Adipocyte (in vitro differentiated cells): ENCODE measurements at regions not wholly inside any gene's neighbourhood (a gene's known extent, or its start where the extent isn't known, plus 50 kb on each side); places are given as distances from the start of the nearest gene placed in this dataset.

Experiments used
- DNase-seq: peaks from one replicate; pipeline ENCODE4 v3.0.0-alpha.2; 2015; ENCODE audit warnings: low read depth
- H3K27me3 ChIP-seq: replicated peaks from 2 replicates; pipeline ENCODE4 v1.7.0; 2013; ENCODE audit warnings: mild to moderate bottlenecking, low read length, moderate library complexity; ENCODE audit not compliant: control insufficient read depth, insufficient read depth
- H3K36me3 ChIP-seq: 2 replicates; pipeline ENCODE4 v1.7.0; 2013; ENCODE audit warnings: low read length, mild to moderate bottlenecking, moderate library complexity; ENCODE audit not compliant: control insufficient read depth, insufficient read depth, severe bottlenecking
- H3K4me1 ChIP-seq: 2 replicates; pipeline ENCODE4 v1.7.0; 2013; ENCODE audit warnings: mild to moderate bottlenecking, low read length, moderate library complexity; ENCODE audit not compliant: control insufficient read depth, insufficient read depth
- H3K4me3 ChIP-seq: 2 replicates; pipeline ENCODE4 v1.7.0; 2013; ENCODE audit warnings: mild to moderate bottlenecking, low read length, moderate library complexity
- H3K9ac ChIP-seq: 2 replicates; pipeline ENCODE4 v1.7.0; 2013; ENCODE audit warnings: mild to moderate bottlenecking, low read length, moderate library complexity
- H3K9me3 ChIP-seq: 2 replicates; pipeline ENCODE4 v1.7.0; 2013; ENCODE audit warnings: mild to moderate bottlenecking, low read length, moderate library complexity; ENCODE audit not compliant: control insufficient read depth

DNA sequence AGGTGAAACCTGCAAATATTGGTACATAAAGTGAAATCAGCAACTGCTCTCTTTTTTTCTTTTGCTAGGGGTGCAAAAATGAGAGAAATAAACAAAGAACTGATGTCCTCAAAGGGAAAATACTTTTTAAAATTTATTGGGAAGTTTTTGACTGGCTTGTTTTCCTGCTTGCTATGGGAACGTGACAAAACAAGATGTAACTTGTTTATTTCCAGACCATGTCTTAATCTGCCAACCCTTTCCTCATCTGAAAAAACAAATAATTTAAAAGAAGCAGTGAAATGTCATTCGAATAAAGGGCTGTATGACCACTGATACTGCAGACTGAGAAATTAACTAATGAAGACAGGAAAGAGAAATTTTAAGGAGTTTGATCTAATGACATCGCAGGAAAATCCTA, 221.9 kb downstream of the CBLN4 start:
- DNase-seq: no peak
- no peaks in the 10 kb centered on the region for H3K9me3 ChIP-seq
- no peak overlapping the region for H3K9ac ChIP-seq
- no peaks in the 10 kb centered on the region for H3K27me3 ChIP-seq
- H3K36me3 ChIP-seq: no peaks in the 10 kb centered on the region
- peak overlapping the region; percentile 31 for H3K4me3 ChIP-seq
- no peaks in the 10 kb centered on the region for H3K4me1 ChIP-seq

DNA sequence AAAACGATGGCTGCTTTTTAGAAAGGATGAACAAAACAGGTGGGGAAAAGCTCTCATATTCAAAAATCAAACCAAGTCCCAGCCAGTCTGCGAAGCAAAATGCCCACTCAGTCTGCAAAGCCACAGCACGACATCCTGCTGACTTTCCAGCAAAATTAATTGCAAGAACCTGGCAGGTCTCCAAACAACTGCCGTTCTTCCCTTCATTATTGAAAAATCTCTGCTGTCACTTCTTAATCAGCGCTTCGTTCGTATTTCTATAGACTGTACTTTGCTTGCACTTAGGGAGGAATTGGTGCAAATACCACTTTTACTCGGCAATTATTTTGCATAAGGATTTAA, 222.4 kb downstream of the CBLN4 start:
- no peaks in the 10 kb centered on the region for H3K4me1 ChIP-seq
- no peak for DNase-seq
- H3K27me3 ChIP-seq: no peaks in the 10 kb centered on the region
- no peaks in the 10 kb centered on the region for H3K36me3 ChIP-seq
- no peaks in the 10 kb centered on the region for H3K9me3 ChIP-seq
- peak overlapping the region; percentile 31 for H3K4me3 ChIP-seq
- no peak overlapping the region for H3K9ac ChIP-seq

- no peak overlapping the region for H3K9ac ChIP-seq
- no peak overlapping the region for H3K4me3 ChIP-seq
- H3K4me1 ChIP-seq: no peaks in the 10 kb centered on the region
- no peaks in the 10 kb centered on the region for H3K9me3 ChIP-seq
- H3K36me3 ChIP-seq: no peaks in the 10 kb centered on the region
- no peak for DNase-seq
- H3K27me3 ChIP-seq: no peaks in the 10 kb centered on the region
Observed at GRCh38 chr20:55782224-55782911, 223.0 kb downstream of the CBLN4 start.

DNA sequence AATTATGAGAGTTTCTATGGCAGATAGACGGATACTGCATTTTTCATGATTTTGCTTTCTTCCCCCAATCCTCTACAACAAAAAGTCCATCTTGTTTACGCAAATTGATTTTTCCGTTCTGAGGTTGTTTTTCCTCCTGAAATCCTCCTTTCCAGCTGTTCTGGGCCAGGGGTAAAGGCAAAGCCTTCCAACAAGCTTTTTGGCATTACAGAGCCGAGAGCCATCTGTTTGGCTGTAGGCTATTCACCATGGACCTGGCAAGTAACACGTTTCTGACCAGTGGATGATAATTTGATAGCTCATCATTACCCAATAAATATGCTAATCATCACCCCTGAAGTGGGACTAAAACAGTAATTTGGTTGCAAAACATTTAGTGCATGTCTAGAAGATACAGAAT, 226.5 kb downstream of the CBLN4 start:
- no peak for DNase-seq
- no peak overlapping the region for H3K9ac ChIP-seq
- no peaks in the 10 kb centered on the region for H3K4me1 ChIP-seq
- no peaks in the 10 kb centered on the region for H3K9me3 ChIP-seq
- no peaks in the 10 kb centered on the region for H3K27me3 ChIP-seq
- H3K36me3 ChIP-seq: no peaks in the 10 kb centered on the region
- H3K4me3 ChIP-seq: no peak overlapping the region

DNA sequence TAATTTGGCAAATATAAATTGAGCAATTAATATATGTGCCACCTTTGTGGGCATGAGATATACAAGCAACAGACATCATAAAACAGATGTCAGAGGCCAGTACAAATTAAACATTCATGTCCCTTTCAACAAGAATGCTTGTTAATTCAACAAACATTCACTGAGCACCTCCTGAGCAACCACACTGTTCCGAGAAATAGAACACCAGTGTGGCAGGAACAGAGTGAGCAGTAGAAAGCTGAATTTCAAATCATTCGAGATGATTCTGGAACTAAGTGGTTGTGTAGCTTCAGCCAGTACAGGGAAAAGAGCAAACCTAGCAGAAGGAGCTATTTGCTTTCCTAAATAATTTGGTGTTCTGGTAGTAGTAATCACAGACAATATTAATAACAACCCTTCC, 227.7 kb downstream of the CBLN4 start:
- H3K9ac ChIP-seq: no peak overlapping the region
- no peaks in the 10 kb centered on the region for H3K36me3 ChIP-seq
- no peaks in the 10 kb centered on the region for H3K27me3 ChIP-seq
- DNase-seq: no peak
- no peak overlapping the region for H3K4me3 ChIP-seq
- H3K4me1 ChIP-seq: no peaks in the 10 kb centered on the region
- no peaks in the 10 kb centered on the region for H3K9me3 ChIP-seq

DNA sequence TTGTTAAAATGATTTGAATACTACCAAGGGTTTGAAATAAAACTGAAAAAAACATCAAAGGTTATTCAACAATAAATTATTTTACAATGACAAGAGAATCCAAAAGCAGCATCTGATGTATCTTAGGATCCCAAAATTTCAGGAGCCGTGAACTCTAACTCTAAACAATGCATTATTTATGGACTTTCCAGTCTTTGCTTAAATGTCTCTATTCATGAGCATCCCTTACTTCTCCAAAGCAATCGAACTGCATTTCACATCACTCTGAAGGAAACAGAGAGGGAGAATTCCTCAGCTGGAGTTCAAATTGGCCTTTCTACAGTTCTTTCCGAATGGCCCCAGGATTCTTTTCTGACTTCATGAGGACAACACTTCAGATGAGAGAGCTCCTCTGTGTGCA, 229.1 kb downstream of the CBLN4 start:
- Histone ChIP-seq H3K36me3 (no peaks in the 10 kb centered on the region), H3K4me1 (no peaks in the 10 kb centered on the region), H3K9ac (no peak overlapping the region), H3K9me3 (no peaks in the 10 kb centered on the region), H3K4me3 (no peak overlapping the region), H3K27me3 (no peaks in the 10 kb centered on the region)
- no peak for DNase-seq

DNA sequence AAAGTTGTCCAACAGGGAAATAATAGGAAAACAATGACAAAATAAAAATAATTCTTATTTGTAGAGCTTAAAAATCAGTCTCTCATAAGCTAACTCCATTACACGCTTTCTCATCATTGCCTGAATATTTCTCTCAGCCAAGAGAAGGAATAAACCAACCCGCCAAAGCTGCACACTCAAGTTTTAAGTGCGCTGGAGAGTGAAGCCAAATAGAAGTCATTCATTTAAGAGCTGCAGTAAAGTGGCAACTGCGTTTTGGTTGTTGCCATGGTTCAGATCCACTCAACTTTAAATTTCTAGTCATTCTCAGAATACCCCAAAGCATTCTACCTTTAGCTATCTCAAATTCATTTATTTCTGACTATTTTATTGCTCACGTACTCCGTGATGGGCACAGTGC, 230.7 kb downstream of the CBLN4 start:
- H3K36me3 ChIP-seq: no peaks in the 10 kb centered on the region
- no peaks in the 10 kb centered on the region for H3K27me3 ChIP-seq
- H3K4me1 ChIP-seq: no peaks in the 10 kb centered on the region
- H3K4me3 ChIP-seq: no peak overlapping the region
- no peak overlapping the region for H3K9ac ChIP-seq
- no peak for DNase-seq
- H3K9me3 ChIP-seq: no peaks in the 10 kb centered on the region

GRCh38 chr20:55761797-55762196, 243.5 kb downstream of the CBLN4 start:
- Histone ChIP-seq H3K27me3 (no peaks in the 10 kb centered on the region), H3K4me3 (no peak overlapping the region), H3K36me3 (no peaks in the 10 kb centered on the region), H3K4me1 (no peaks in the 10 kb centered on the region), H3K9me3 (peaks cover 9% of the 10 kb centered on the region), H3K9ac (no peak overlapping the region)
- no peak for DNase-seq

DNA sequence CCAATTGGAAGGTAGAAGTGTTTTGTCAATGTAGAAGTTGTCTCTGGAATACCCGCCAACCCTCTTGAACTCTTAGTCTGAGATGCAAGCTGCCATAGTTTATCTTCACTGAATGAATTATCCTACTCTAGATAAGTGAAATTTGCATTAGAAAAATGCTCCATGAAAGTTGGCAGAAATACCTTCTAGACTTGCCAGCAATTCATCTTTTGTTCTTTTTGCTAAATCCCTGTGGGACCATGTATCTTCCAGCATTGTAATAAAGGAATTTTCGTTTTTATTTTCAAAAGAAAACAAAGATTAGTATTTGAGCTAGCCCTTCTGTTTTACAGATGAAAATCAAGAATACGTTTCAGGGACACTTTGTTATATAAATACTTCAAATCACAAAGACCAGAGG, 244.2 kb downstream of the CBLN4 start:
- H3K4me1 ChIP-seq: no peaks in the 10 kb centered on the region
- peaks cover 9% of the 10 kb centered on the region for H3K9me3 ChIP-seq
- no peaks in the 10 kb centered on the region for H3K27me3 ChIP-seq
- no peaks in the 10 kb centered on the region for H3K36me3 ChIP-seq
- H3K4me3 ChIP-seq: no peak overlapping the region
- H3K9ac ChIP-seq: no peak overlapping the region
- DNase-seq: no peak

DNA sequence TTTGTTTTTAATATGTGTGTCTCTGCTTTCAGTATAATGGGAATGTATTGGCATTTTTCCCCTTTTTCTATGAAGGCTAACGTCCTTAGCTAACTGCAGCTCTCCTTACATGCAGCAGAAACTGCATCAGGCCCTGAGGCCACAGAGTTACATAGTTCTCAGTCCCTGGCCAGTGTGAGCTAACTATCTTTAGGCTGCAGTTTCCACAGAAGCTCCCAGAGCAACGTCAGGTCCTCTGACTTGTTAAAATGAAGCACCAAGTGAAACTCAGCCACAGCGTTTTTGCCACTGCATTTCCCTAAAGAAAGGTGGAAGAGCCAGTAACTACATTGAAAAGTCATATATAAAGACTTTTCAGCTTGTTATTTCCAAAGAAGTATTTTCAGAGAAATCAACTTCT, 244.7 kb downstream of the CBLN4 start:
- no peak for DNase-seq
- H3K36me3 ChIP-seq: no peaks in the 10 kb centered on the region
- H3K4me1 ChIP-seq: no peaks in the 10 kb centered on the region
- no peak overlapping the region for H3K9ac ChIP-seq
- H3K9me3 ChIP-seq: peaks cover 9% of the 10 kb centered on the region
- H3K4me3 ChIP-seq: no peak overlapping the region
- H3K27me3 ChIP-seq: no peaks in the 10 kb centered on the region

DNA sequence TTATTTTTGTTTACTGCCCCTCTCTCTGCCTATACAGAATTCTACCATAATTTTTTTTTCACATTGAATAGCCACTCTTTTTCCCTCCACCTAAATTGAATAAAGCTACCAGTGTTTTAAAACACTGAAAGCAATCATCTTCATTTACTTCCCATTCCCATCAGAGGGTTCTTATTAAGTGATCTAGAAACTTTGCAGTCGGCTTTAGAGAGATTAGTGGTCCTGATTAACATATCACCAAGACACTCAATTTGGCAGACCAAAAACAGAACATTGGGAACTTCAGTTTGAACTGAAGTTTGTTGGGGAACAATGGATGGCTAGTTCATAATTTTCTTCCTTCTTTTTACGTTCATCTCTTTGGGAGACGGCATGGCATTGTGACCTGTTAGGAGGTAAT, 249.5 kb downstream of the CBLN4 start:
- H3K4me3 ChIP-seq: no peak overlapping the region
- no peak for DNase-seq
- H3K9me3 ChIP-seq: no peaks in the 10 kb centered on the region

GRCh38 chr20:55755411-55755810, 249.9 kb downstream of the CBLN4 start:
- Histone ChIP-seq H3K4me3 (no peak overlapping the region), H3K9me3 (no peaks in the 10 kb centered on the region), H3K27me3 (no peaks in the 10 kb centered on the region), H3K9ac (no peak overlapping the region), H3K4me1 (no peaks in the 10 kb centered on the region), H3K36me3 (no peaks in the 10 kb centered on the region)
- no peak for DNase-seq

More for the DNA sequence above, 249.5 kb downstream of the CBLN4 start:
- H3K9ac ChIP-seq: no peak overlapping the region
- no peaks in the 10 kb centered on the region for H3K36me3 ChIP-seq
- no peaks in the 10 kb centered on the region for H3K4me1 ChIP-seq
- no peaks in the 10 kb centered on the region for H3K27me3 ChIP-seq
